ENCODE measurements at regions not wholly inside any gene's neighbourhood (a gene's known extent, or its start where the extent isn't known, plus 50 kb on each side); places are given as distances from the start of the nearest gene placed in this dataset.

DNA sequence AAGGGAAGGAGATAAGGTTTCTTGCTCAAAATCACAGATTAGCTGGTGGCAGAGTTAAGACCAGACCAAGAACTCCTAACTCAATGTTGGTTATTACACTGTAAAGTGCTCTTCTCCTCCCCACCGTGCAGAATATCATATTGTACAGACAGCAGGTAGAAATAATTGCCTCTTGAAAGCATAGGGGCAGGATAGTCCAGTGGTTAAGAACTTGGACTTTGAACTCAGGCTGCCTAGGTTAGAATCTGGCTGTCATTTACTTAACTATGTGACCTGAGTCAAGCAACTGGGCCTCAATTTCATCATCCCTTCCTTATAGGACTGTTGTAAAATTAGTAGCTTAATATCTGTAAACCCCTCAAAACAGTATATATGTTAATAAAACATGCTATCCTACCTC, 114.9 kb upstream of the HIVEP3 start:
- no peak overlapping the region for H3K27ac ChIP-seq
- no peaks in the 10 kb centered on the region for H4K20me1 ChIP-seq (ENCODE audit: insufficient read depth, poor library complexity, severe bottlenecking)
- H3K4me3 ChIP-seq, result no peak overlapping the region
- no peaks in the 10 kb centered on the region for H3K4me1 ChIP-seq (ENCODE audit: insufficient read depth)
- DNase-seq (ENCODE audit: low spot score), result no peak
- H3K27me3 ChIP-seq, result peaks cover 19% of the 10 kb centered on the region
- H3K9me2 ChIP-seq (replicated peaks; ENCODE audit: insufficient read depth), result no peaks in the 10 kb centered on the region
- no peaks in the 10 kb centered on the region for H3K9me3 ChIP-seq (ENCODE audit: low read depth)
- H3K36me3 ChIP-seq (replicated peaks; ENCODE audit: insufficient read depth, low read depth), result no peaks in the 10 kb centered on the region
- H3K79me2 ChIP-seq, result no peaks in the 10 kb centered on the region
- WGBS (ENCODE audit: low lambda C conversion rate, missing lambda C conversion rate), result 52% methylated on average over 1 of the region's 1 CpG
- no peak overlapping the region for H2AFZ ChIP-seq
- H3K4me2 ChIP-seq, result no peak overlapping the region
- no peak for TF ChIP-seq EZH2 (IDR thresholded peaks at IDR 0.05; ENCODE audit: borderline replicate concordance)
- no peak for TF ChIP-seq EZH2phosphoT487 (IDR thresholded peaks at IDR 0.05; ENCODE audit: low read depth, severe bottlenecking, unreplicated experiment)
- TF ChIP-seq CTCF (IDR thresholded peaks at IDR 0.05; ENCODE audit: poor library complexity), result no peak

DNA sequence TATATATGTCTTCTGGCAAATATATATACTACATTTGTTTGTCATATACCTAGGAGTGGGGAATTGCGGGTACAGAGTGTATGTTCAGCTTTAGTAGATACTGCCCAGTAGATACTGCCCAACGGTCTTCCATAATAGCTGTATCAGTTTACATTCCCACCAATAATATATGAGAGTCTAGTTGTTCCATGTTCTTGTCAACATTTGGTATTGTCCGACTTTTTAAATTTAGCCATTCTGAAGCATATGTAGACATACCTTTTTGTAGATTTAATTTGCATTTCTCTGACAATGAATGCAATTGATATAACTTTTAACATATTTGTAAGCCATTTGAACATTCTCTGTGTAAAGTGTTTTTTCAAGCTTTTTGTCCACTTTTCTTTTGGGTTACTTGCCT, 99.0 kb upstream of the HIVEP3 start:
- Histone ChIP-seq H3K36me3 (replicated peaks; ENCODE audit: insufficient read depth, low read depth) (no peaks in the 10 kb centered on the region), H4K20me1 (ENCODE audit: insufficient read depth, poor library complexity, severe bottlenecking) (no peaks in the 10 kb centered on the region), H3K4me3 (no peak overlapping the region), H3K9me3 (ENCODE audit: low read depth) (no peaks in the 10 kb centered on the region), H2AFZ (no peak overlapping the region), H3K27ac (no peak overlapping the region), H3K79me2 (no peaks in the 10 kb centered on the region), H3K27me3 (peaks cover 8% of the 10 kb centered on the region), H3K9me2 (replicated peaks; ENCODE audit: insufficient read depth) (no peaks in the 10 kb centered on the region), H3K4me1 (ENCODE audit: insufficient read depth) (no peaks in the 10 kb centered on the region), H3K4me2 (no peak overlapping the region)
- 87% methylated on average over 3 of the region's 3 CpGs for WGBS (ENCODE audit: low lambda C conversion rate, missing lambda C conversion rate)
- DNase-seq (ENCODE audit: low spot score), result no peak
- no peak for TF ChIP-seq EZH2 (IDR thresholded peaks at IDR 0.05; ENCODE audit: borderline replicate concordance)
- TF ChIP-seq EZH2phosphoT487 (IDR thresholded peaks at IDR 0.05; ENCODE audit: low read depth, severe bottlenecking, unreplicated experiment), result no peak
- TF ChIP-seq CTCF (IDR thresholded peaks at IDR 0.05; ENCODE audit: poor library complexity), result no peak

GRCh38 chr1:42017259-42017658, 98.5 kb upstream of the HIVEP3 start:
- Histone ChIP-seq H3K79me2 (no peaks in the 10 kb centered on the region), H2AFZ (no peak overlapping the region), H3K9me2 (replicated peaks; ENCODE audit: insufficient read depth) (no peaks in the 10 kb centered on the region), H3K27ac (no peak overlapping the region), H3K9me3 (ENCODE audit: low read depth) (no peaks in the 10 kb centered on the region), H3K4me1 (ENCODE audit: insufficient read depth) (no peaks in the 10 kb centered on the region), H4K20me1 (ENCODE audit: insufficient read depth, poor library complexity, severe bottlenecking) (no peaks in the 10 kb centered on the region), H3K4me3 (no peak overlapping the region), H3K36me3 (replicated peaks; ENCODE audit: insufficient read depth, low read depth) (no peaks in the 10 kb centered on the region), H3K27me3 (peaks cover 8% of the 10 kb centered on the region), H3K4me2 (no peak overlapping the region)
- whole genome bisulfite sequencing (ENCODE audit: low lambda C conversion rate, missing lambda C conversion rate), result 96% methylated on average over 2 of the region's 2 CpGs
- DNase-seq (ENCODE audit: low spot score), result no peak
- TF ChIP-seq CTCF (IDR thresholded peaks at IDR 0.05; ENCODE audit: poor library complexity), result no peak

DNA sequence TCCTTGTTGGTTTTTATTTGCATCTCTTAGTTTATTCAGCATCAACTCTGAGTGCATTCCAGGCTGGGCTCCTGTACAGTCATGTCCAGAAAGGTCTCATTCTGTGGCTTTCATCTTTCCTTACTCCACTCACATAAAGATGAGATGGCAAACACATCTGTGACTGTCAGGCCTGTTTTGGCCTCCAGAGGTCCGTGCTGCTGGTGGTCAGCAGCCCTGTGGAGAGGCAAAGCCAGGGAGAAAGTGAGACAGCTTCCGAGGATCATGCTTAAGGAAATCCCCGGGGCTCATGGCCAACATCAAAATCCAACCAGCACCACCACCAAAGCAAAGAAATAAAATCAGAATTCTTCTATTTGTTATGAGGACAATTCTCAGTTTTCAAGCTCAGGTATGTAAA, 96.1 kb upstream of the HIVEP3 start:
- no peak for DNase-seq (ENCODE audit: low spot score)
- H3K36me3 ChIP-seq (replicated peaks; ENCODE audit: insufficient read depth, low read depth), result no peaks in the 10 kb centered on the region
- H3K27me3 ChIP-seq, result peaks cover 12% of the 10 kb centered on the region
- H3K4me3 ChIP-seq, result no peak overlapping the region
- TF ChIP-seq EZH2 (IDR thresholded peaks at IDR 0.05; ENCODE audit: borderline replicate concordance), result no peak
- no peak for TF ChIP-seq EZH2phosphoT487 (IDR thresholded peaks at IDR 0.05; ENCODE audit: low read depth, severe bottlenecking, unreplicated experiment)
- TF ChIP-seq CTCF (IDR thresholded peaks at IDR 0.05; ENCODE audit: poor library complexity), result no peak
- no peak overlapping the region for H2AFZ ChIP-seq
- H3K9me3 ChIP-seq (ENCODE audit: low read depth), result no peaks in the 10 kb centered on the region
- no peaks in the 10 kb centered on the region for H3K9me2 ChIP-seq (replicated peaks; ENCODE audit: insufficient read depth)
- H3K4me1 ChIP-seq (ENCODE audit: insufficient read depth), result no peaks in the 10 kb centered on the region
- H4K20me1 ChIP-seq (ENCODE audit: insufficient read depth, poor library complexity, severe bottlenecking), result no peaks in the 10 kb centered on the region
- no peaks in the 10 kb centered on the region for H3K79me2 ChIP-seq
- WGBS (ENCODE audit: low lambda C conversion rate, missing lambda C conversion rate), result 67% methylated on average over 3 of the region's 3 CpGs
- H3K27ac ChIP-seq, result no peak overlapping the region
- H3K4me2 ChIP-seq, result no peak overlapping the region

Data from hepatocyte (in vitro differentiated cells).